DOHH2 (cell line): ENCODE measurements at regions not wholly inside any gene's neighbourhood (a gene's known extent, or its start where the extent isn't known, plus 50 kb on each side); places are given as distances from the start of the nearest gene placed in this dataset.

Source experiments
- H3F3A ChIP-seq: fragments of 200-600 bp; sonication (generic), shearing (Covaris generic); 2 replicates; pipeline ENCODE4 v1.6.0; 2016; ENCODE audit warnings: antibody characterized with exemption, mild to moderate bottlenecking; ENCODE audit not compliant: control insufficient read depth, insufficient read depth
- H3K27ac ChIP-seq: fragments of 200-600 bp; sonication (generic); 2 replicates; pipeline ENCODE4 v1.5.1; 2014; ENCODE audit warnings: low read depth, mild to moderate bottlenecking, low read length, moderate library complexity
- H3K27me3 ChIP-seq: fragments of 200-600 bp; sonication (generic); 2 replicates; pipeline ENCODE4 v1.6.1; 2014; ENCODE audit warnings: mild to moderate bottlenecking, low read length, mixed read lengths; ENCODE audit not compliant: control insufficient read depth
- H3K36me3 ChIP-seq: fragments of 200-600 bp; sonication (generic); 2 replicates; pipeline ENCODE4 v1.6.1; 2014; ENCODE audit warnings: mild to moderate bottlenecking, low read length, moderate library complexity, mixed read lengths; ENCODE audit not compliant: control insufficient read depth
- H3K4me1 ChIP-seq: fragments of 200-600 bp; sonication (generic); 2 replicates; pipeline ENCODE4 v1.6.1; 2014; ENCODE audit warnings: mild to moderate bottlenecking, low read length, mixed read lengths; ENCODE audit not compliant: control insufficient read depth
- H3K4me2 ChIP-seq: fragments of 200-600 bp; sonication (generic); 2 replicates; pipeline ENCODE4 v1.6.0; 2014; ENCODE audit warnings: mild to moderate bottlenecking, low read length, moderate library complexity
- H3K4me3 ChIP-seq: fragments of 200-600 bp; sonication (generic); 2 replicates; pipeline ENCODE4 v1.5.1; 2014; ENCODE audit warnings: mild to moderate bottlenecking, low read length, mixed read lengths
- H3K79me2 ChIP-seq: fragments of 200-600 bp; sonication (generic); 2 replicates; pipeline ENCODE4 v1.6.1; 2014; ENCODE audit warnings: mild to moderate bottlenecking, low read length, mixed read lengths; ENCODE audit not compliant: control insufficient read depth
- H3K9me2 ChIP-seq: fragments of 200-600 bp; sonication (generic); replicated peaks from 2 replicates; pipeline ENCODE4 v1.6.1; 2014; ENCODE audit warnings: mild to moderate bottlenecking, low read length, mixed read lengths; ENCODE audit not compliant: control insufficient read depth
- H3K9me3 ChIP-seq: fragments of 200-600 bp; sonication (generic); 2 replicates; pipeline ENCODE4 v1.6.1; 2014; ENCODE audit warnings: antibody characterized with exemption, low read length, mixed read lengths; ENCODE audit not compliant: control insufficient read depth, insufficient read depth
- H4K20me1 ChIP-seq: fragments of 200-600 bp; sonication (generic); 2 replicates; pipeline ENCODE4 v1.6.0; 2014; ENCODE audit warnings: low read depth, mild to moderate bottlenecking, antibody characterized with exemption, low read length, moderate library complexity; ENCODE audit not compliant: control insufficient read depth, insufficient read depth
- CTCF ChIP-seq: fragments of 200-600 bp; sonication (generic); IDR thresholded peaks from one replicate; pipeline ENCODE4 v1.5.1; 2014; ENCODE audit warnings: antibody characterized with exemption, mild to moderate bottlenecking, low read depth, low read length; ENCODE audit not compliant: poor library complexity, severe bottlenecking
- EZH2phosphoT487 ChIP-seq: fragments of 200-600 bp; sonication (generic); IDR thresholded peaks from 2 replicates; pipeline ENCODE4 v1.6.1; 2017; ENCODE audit warnings: borderline replicate concordance, mild to moderate bottlenecking, antibody characterized with exemption, low read length, moderate library complexity, mixed read lengths

GRCh38 chr5:152688561-152689249 lies 283.6 kb upstream of the NMUR2 start:
- H4K20me1 ChIP-seq, result no peaks in the 10 kb centered on the region
- H3F3A ChIP-seq, result no peaks in the 10 kb centered on the region
- H3K4me2 ChIP-seq, result no peak overlapping the region
- no peak for TF ChIP-seq CTCF
- no peak for TF ChIP-seq EZH2phosphoT487
- no peaks in the 10 kb centered on the region for H3K4me1 ChIP-seq
- no peaks in the 10 kb centered on the region for H3K36me3 ChIP-seq
- H3K9me3 ChIP-seq, result no peaks in the 10 kb centered on the region
- no peak overlapping the region for H3K4me3 ChIP-seq
- H3K27ac ChIP-seq, result no peak overlapping the region
- no peaks in the 10 kb centered on the region for H3K79me2 ChIP-seq
- no peaks in the 10 kb centered on the region for H3K9me2 ChIP-seq
- no peaks in the 10 kb centered on the region for H3K27me3 ChIP-seq

- Histone ChIP-seq H3K36me3 (no peaks in the 10 kb centered on the region), H3K4me3 (no peak overlapping the region), H3K4me1 (no peaks in the 10 kb centered on the region), H3K4me2 (no peak overlapping the region), H3K9me2 (no peaks in the 10 kb centered on the region), H3K27me3 (no peaks in the 10 kb centered on the region), H3K79me2 (no peaks in the 10 kb centered on the region), H4K20me1 (no peaks in the 10 kb centered on the region), H3K27ac (no peak overlapping the region), H3K9me3 (no peaks in the 10 kb centered on the region), H3F3A (no peaks in the 10 kb centered on the region)
- TF ChIP-seq EZH2phosphoT487 (no peak), CTCF (no peak)
These were observed 284.2 kb upstream of the NMUR2 start for GRCh38 chr5:152689250-152689711.

- no peak overlapping the region for H3K4me2 ChIP-seq
- H3K36me3 ChIP-seq, result no peaks in the 10 kb centered on the region
- H3K9me3 ChIP-seq, result no peaks in the 10 kb centered on the region
- H3K9me2 ChIP-seq, result no peaks in the 10 kb centered on the region
- no peaks in the 10 kb centered on the region for H3K27me3 ChIP-seq
- no peak overlapping the region for H3K27ac ChIP-seq
- no peak overlapping the region for H3K4me3 ChIP-seq
- no peaks in the 10 kb centered on the region for H3F3A ChIP-seq
- H3K79me2 ChIP-seq, result no peaks in the 10 kb centered on the region
- no peak for TF ChIP-seq CTCF
- no peak for TF ChIP-seq EZH2phosphoT487
- no peaks in the 10 kb centered on the region for H4K20me1 ChIP-seq
- H3K4me1 ChIP-seq, result no peaks in the 10 kb centered on the region
These were observed 289.2 kb upstream of the NMUR2 start for GRCh38 chr5:152694231-152694630.
